Gastroesophageal sphincter (tissue), 3 donors: ENCODE measurements at regions not wholly inside any gene's neighbourhood (a gene's known extent, or its start where the extent isn't known, plus 50 kb on each side); places are given as distances from the start of the nearest gene placed in this dataset.

Experiments used
- CTCF ChIP-seq, 4 experiments: fragments of 200-600 bp in 2 of 4; fragments of 450-650 bp in 2 of 4; sonication (generic) in 1 of 4; IDR thresholded peaks; one replicate each; pipeline ENCODE4 v1.5.1; 2017 to 2019; ENCODE audit warnings: antibody characterized with exemption in 4 of 4, mild to moderate bottlenecking in 2 of 4, moderate library complexity in 2 of 4
- POLR2A ChIP-seq, 2 donors: fragments of 450-650 bp; IDR thresholded peaks; one replicate each; pipeline ENCODE4 v1.6.1; 2017; ENCODE audit warnings: antibody characterized with exemption in 2 of 2, mild to moderate bottlenecking in 2 of 2, moderate library complexity in 1 of 2

GRCh38 chr2:226023946-226024345 is 624.4 kb downstream of the NYAP2 start:
- TF ChIP-seq POLR2A (IDR thresholded peaks at IDR 0.05) (no peak), CTCF (IDR thresholded peaks at IDR 0.05) (no peak)
